Right forelimb (tissue), 1 donor: ENCODE measurements at regions not wholly inside any gene's neighbourhood (a gene's known extent, or its start where the extent isn't known, plus 50 kb on each side); places are given as distances from the start of the nearest gene placed in this dataset.

Experiments used
- DNase-seq: peaks from one replicate; pipeline ENCODE4 v3.0.0-alpha.2; 2018

DNA sequence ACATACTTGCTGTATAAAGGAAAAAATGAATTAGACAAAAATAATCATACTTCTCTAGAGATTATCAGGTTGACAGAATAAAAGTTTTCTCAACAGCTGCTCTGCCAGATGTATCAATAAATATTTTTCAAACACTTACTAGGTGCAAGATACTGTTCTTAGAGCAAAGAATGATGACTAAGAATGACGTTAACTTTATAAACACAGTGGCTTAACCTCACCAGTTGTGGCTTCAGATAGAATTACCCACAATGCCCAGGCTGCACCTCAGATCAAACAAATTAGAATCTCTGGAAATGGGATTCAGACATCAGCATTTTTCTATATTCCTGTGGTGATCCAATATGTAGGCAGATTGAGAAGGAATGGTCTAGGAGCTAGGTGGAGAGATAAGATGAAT is 422.4 kb upstream of the ATP11B start:
- no peak for DNase-seq

- DNase-seq: no peak
These were observed 417.4 kb upstream of the ATP11B start for GRCh38 chr3:182375916-182376315.

- no peak for DNase-seq
These were observed 411.0 kb upstream of the ATP11B start for GRCh38 chr3:182382112-182382857.

GRCh38 chr3:182384221-182384620 is 409.1 kb upstream of the ATP11B start:
- no peak for DNase-seq

- no peak for DNase-seq
These were observed 407.9 kb upstream of the ATP11B start for GRCh38 chr3:182385356-182385755.

GRCh38 chr3:182388506-182388905 is 404.8 kb upstream of the ATP11B start:
- DNase-seq: no peak

- no peak for DNase-seq
These were observed 404.1 kb upstream of the ATP11B start for GRCh38 chr3:182389071-182389815.

- DNase-seq: no peak
These were observed 402.9 kb upstream of the ATP11B start for GRCh38 chr3:182390421-182390820.

DNA sequence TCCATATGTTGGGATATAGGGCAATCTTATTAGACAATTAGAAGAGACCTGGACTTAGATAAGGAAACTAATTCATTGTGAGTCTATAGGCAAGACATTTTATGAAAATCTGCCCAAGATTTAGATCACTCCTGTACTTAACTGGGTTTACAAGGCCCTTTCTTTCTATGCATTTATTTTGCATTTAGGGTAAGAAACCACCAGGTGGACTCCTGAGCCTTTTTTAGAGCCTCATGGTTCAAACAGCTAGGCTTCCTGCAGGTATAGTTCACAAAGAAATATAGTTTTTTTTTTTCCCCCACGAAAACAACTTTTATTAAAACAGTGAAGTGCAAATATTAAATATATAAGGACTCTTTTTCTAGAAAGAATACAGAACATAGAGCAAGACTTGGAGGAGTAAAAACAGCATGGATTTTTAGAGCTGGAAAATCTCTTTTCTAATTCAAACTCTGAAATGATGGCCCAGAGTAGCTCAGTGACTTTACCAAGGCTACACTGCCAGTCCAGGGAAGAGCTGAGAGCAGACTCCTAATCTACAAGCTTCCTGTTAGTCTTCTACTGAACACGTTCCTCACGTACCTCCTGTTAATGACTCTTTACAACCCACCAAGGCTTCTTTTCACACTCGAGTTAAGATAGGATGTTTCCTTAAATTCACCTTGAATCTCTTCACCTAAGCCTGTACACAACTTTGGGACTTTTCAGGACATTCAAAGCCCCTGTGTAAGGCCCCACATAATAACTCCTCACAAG is 400.9 kb upstream of the ATP11B start:
- DNase-seq: no peak

DNA sequence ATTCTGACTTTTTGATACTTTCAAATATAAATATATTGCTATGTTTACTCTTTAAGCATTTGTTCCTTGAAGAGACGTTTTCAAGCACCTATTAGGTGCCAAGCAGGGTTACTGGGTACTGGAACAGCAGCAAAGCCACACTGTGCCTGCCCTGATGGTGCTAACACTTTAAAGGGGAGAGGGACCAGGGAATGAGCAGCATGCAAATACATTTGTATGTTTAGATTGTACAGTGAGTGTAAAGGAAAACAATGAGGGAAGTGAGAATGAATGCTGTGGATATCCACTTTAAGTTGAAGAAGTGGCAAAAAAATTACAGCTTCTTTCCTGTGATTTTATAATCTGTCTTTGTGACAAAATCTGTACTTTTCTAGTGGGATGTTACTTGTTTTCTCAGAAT is 400.2 kb upstream of the ATP11B start:
- no peak for DNase-seq

DNA sequence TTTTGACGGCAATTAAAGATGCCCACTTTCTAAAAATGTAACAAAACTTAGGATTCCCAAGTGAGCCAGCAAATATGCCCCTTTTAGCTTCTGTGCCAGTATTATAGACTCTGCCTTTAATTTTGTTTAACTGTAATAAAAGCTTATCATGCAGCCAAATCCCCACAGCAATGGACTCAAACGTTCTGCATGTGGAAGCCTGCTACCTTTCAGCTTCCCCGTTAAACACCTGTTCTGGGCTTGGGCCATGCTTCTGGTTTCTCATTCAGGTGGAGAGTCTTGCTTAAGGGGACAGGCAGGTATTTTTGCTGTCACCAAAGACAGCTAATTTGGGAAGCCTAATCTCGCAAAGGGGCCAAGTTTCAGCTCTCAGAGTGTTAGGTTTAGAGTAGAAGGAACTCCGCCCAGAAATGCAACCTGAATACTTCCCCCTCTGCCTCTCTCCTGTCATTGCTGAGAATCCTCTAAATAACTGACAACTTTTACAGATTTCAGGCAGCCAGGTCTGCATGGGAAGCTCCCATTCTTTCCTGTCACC is 399.4 kb upstream of the ATP11B start:
- no peak for DNase-seq

- DNase-seq: no peak
These were observed 396.1 kb upstream of the ATP11B start for GRCh38 chr3:182397164-182397563.

DNA sequence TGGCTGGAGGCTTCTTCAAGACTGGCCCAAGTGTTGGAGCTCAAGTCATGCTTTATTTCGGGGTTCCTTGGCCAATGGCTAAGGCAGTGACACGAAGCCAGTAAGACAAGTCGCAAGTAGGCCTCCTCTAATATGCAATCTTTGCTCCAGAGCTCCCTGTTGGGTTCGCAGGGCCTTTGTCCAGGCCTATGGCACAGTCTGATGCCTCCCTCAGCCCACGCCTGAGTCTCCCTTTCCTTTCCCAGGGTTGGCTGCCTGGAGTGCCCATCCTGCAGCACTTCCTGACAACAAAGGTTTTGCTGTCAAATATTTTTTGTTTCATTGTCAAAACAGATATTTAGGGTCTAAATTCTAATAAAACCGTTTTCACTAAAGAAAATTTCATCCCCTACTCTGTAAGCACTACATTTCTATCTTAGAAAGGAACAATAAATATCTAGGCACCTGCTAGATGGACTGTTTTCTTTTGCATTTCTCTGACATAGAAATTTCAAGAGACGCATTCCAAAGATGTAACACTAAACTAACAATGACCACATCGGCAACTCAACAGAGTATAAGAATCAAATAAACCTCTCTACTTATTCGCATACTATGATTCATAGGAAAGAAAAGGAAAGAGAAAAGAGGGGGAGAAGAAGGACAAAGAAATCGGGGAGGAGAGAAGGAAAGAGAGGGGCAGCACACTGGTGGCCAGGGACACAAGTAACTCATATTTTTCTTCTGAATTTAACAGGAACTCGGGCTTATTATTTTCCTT is 393.1 kb upstream of the ATP11B start:
- no peak for DNase-seq

DNA sequence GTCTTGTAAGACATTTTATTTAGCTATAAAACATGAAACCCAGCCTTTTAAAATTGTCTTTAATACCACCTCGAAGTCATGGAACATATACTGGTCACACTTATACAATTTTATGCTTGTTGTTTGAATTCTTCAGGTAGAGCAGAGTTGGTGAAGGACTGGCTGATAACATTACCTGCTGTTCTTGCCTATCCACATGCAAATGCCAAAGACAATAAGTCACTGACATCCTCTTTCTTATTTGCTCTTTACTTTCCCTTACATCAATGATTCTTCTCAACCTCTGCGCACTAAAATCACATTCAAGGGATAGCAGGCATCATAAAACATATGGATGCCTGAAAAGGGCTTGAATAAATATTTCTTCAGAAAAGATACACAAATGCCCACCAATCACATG is 392.5 kb upstream of the ATP11B start:
- DNase-seq: no peak

DNA sequence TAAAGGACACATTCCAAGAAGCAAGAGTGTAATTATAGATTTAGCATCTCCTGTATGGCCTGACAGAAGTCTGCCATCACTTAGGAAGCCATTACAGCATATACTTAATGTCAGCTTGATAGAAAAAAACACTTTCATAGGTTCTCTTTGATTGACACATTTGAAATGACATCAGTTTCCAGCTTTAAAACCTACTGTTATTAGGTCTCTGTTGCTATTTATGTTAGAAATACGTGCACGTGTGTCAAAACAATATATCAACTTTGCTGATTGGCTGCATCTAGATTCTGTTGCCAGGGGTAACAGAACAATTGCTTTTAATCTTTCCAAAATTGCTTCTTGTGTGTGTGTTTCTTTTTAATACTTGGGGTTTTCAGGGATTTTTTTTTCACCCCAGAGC is 389.3 kb upstream of the ATP11B start:
- DNase-seq: no peak

- no peak for DNase-seq
These were observed 387.5 kb upstream of the ATP11B start for GRCh38 chr3:182405759-182406158.

DNA sequence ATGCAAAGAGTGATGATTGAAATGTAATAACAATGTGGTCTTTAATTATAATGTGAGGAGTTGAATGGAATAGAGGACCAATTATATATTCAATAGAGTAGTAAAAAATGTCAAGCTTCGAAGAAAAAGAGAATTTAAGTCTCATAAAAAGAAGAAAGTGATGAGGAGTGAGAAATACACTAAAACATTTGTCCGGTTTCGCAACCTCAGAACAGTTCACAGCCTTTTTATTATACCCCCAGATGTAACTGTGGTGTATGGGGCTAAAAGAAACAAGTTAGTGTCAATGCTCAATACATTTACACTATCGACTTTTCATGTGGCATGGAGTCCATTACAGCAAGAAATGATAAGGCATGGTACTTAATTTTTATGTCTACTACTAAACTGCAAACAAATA is 386.5 kb upstream of the ATP11B start:
- no peak for DNase-seq

DNA sequence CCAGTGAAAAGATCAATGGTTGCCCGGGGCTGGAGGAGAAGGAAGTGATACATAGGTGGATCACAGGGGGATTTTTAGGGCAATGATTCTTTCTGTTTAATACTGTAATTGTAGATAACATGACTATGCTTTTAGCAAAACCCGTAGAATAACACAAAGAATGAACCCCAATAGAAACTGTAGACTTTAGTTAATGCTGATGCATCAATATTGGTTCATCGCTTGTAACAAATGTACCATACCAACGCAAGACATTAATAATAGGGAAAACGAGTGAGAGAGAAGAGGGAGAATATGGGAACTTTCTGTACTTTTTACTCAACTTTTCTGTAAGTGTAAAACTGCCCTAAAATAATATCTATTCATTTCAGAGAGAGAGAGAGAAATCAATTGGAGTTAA is 383.3 kb upstream of the ATP11B start:
- no peak for DNase-seq

DNA sequence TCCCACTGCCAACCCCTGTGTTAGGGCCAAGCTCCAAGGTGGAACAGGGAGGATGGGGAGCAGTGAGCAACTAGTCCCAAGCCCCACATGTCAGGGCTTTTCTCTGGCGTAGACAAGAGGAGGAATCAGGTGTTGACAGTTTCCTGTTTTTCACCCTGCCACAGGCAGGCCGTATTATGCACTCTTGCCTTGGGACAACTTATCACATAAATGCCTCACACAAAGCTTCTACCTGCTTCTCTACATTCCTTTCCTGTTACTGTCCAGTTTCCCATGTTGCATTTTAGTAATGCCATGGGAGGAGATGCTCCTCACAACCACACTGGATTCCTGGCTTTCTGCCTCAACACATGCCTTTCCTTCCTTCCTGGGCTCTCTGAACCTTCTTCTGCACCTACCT is 381.2 kb upstream of the ATP11B start:
- no peak for DNase-seq

DNA sequence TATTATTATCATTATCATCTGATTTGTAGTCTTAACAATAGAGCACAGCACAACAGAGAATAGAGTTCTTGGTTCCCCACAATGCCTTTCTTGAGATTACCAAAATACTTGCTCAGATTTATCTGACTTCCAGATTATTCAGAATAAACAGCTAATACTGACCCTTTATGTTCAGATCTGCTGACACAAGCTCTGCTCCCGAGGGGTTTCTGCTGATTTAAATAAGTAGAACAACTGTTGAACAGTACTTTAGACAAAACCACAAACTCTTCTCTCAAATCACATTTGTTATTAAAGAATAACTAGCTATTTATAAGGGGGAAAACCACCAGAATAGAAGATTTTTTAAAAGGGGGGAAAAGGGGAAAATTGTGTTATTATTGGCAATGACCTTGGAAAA is 380.2 kb upstream of the ATP11B start:
- no peak for DNase-seq

DNA sequence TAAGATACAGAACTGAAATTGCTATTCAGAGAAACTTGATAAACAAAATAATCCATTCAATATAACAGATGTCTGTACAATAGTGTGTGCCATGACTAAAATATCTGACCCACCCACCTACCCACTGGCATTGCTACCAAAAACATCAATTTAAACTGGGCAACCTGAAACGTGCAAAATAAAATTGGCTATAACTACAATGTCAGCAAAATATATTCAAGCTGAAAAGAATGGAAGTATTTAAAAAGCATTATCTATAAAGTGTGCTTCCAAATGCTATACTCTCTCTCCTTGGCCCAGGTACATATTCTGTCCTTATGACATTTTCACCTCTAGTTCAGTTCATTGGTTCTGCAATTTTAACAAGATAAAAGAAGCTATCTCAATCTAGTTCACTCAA is 379.6 kb upstream of the ATP11B start:
- no peak for DNase-seq

- DNase-seq: no peak
These were observed 378.7 kb upstream of the ATP11B start for GRCh38 chr3:182414586-182414985.

GRCh38 chr3:182420741-182421140 is 372.6 kb upstream of the ATP11B start:
- DNase-seq: no peak
